Hypothalamus (tissue), 51 donors: ENCODE measurements at regions not wholly inside any gene's neighbourhood (a gene's known extent, or its start where the extent isn't known, plus 50 kb on each side); places are given as distances from the start of the nearest gene placed in this dataset.
A peak's percentile ranks its signal among the peaks of the same experiment; 100 is the strongest.
"Not testable (repeated sequence)": the region's sequence is repeated elsewhere in the genome, so short reads cannot be mapped to it uniquely, and the experiment has no call there.

Source experiments
- DNase-seq, 51 donors: peaks; one replicate each; lab custom pipeline; 2025; lab: John Stamatoyannopoulos, UW

GRCh38 chr4:187378441-187378840, 617.1 kb upstream of the ZFP42 start:
- DNase-seq: no peak

- DNase-seq: no peak
Measured at GRCh38 chr4:187380181-187380581, 615.4 kb upstream of the ZFP42 start.

- no peak for DNase-seq
Measured at GRCh38 chr4:187383181-187383580, 612.4 kb upstream of the ZFP42 start.

DNA sequence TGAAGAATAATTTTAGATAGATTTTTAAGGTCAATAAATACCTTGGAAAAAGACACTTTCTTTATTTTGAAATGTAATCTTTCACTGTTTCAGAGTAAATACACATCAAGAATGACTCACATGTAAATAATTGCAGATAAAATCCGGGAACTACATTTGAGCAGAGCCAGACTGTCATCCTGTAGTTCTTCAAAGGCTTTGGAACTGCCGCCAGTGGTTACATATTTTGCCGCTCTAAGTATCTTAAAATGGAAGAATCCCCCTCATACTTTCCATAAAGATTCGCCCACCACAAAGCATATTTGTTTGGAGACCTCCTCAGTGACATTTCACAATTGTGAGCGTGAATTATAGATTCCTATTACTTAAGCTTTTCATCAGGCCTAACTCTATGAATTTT, 607.8 kb upstream of the ZFP42 start:
- DNase-seq: no peak

- no peak for DNase-seq
Measured at GRCh38 chr4:187389420-187389819, 606.2 kb upstream of the ZFP42 start.

DNA sequence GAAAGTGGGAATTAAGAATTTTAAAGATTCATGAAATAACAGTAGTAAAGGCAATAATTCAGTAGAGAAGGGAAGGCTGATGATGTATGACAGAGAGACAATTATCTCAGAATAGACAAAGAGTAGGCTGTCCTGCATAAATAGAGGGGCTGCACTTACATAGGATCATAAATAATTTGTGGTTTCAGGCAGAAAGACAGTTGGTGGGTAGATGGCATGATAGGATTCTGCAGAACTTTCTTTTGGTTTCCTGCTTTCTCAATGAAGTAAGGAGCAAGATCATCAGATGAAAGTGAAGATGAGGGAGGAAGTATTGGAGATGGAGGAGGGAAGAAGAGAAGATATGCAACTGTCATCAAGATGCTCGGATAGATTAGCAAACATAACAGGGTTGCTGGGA, 604.9 kb upstream of the ZFP42 start:
- no peak for DNase-seq

GRCh38 chr4:187393531-187394344, 601.8 kb upstream of the ZFP42 start:
- DNase-seq: no peak

DNA sequence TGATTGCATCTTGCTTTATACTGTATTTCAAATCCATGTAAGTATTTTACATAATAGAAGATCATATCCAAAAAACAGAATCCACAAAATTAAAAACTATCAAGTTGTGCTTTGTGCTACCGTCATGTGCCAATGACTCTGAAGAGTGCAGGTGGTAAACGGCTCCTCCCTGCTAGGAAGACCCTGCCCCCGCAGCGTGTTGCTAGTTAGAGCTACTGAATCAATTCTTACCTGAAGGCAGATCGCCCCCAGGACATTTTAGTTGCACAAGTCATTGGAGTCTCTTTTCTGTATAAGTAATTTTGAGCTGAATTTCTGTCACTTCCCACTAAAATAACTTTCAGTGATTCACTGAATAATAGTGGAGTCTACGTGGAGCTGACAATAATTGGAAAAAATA, 599.5 kb upstream of the ZFP42 start:
- DNase-seq: peak in 1 of 51 donors; percentile 4

- DNase-seq: not testable (repeated sequence)
Measured at GRCh38 chr4:187408447-187408846, 587.1 kb upstream of the ZFP42 start.

- no peak for DNase-seq
Measured at GRCh38 chr4:187413564-187414358, 581.8 kb upstream of the ZFP42 start.

DNA sequence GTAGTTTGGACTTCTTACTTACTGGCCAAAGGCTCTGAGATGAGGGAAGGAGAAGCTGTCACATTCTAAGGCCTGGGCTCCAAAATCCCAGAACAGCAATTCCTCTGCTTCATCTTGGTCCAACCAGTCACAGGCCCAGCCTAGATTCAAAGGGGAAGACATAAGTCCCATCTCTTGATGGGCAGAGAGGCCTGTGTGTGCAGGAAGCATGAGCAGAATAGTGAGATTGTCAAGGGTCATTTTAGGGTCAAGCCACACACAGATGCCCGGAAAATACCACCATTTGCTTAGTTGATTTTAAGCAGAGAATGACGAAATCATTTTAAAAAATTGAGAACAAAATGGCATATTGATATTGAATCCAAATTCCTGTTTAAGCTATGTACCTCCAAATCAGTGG, 580.9 kb upstream of the ZFP42 start:
- no peak for DNase-seq

- no peak for DNase-seq
Measured at GRCh38 chr4:187415231-187415630, 580.3 kb upstream of the ZFP42 start.

DNA sequence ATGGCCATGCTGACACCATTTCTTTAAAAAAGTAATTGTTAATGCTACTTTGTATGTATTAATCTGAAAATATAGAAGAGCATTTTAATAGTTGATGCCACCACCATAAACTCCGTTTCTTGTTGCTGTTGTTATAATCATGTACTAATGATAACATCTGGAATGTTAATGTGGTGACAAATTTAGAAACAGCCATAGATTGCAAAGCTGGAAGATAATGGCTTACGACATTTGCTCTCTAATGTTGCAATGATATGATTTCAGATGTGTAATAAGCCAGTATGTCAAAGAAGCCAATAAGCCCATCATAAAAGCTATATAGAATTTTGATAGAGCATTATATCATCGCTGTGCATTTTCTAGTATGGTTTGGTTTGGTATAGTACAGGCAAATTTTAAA, 579.4 kb upstream of the ZFP42 start:
- DNase-seq: no peak

- DNase-seq: no peak
Measured at GRCh38 chr4:187417721-187418120, 577.9 kb upstream of the ZFP42 start.

GRCh38 chr4:187422655-187423054, 572.9 kb upstream of the ZFP42 start:
- no peak for DNase-seq

DNA sequence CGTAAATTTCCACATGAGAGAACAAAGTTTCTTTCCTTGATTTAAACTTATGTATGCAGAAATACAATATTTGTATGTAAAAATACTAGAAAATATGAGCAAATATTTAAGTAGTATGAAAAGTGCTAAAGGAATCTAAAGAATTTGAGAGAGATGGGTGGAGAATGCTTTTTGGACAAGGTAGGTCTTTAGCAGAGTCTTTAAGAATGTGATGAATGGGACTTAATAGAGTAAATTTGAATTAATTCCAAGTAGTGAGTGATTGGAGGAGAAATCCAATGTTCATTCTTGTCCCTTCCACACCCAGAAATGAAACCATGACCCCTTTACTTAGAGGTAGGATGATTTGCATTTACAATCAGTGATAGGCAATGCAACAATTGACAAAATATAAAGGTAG, 570.9 kb upstream of the ZFP42 start:
- no peak for DNase-seq

DNA sequence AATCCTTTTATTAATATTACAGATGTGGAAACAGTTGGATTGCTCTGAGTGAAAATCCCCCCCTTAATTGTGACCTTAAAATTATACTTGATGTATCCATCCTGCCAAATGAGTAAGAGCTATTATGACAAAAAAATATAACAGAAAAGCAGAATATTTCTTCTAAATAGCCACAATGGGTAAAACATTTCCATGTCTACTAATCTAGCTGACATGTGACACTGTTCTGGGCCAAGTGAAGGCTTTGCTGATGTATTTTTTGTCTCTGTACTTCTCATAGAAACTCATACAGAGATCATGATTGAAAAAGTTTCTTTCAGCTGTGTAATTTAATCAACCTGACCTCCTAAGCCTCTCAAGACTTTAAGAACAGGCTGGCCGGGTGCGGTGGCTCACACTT, 569.1 kb upstream of the ZFP42 start:
- no peak for DNase-seq

DNA sequence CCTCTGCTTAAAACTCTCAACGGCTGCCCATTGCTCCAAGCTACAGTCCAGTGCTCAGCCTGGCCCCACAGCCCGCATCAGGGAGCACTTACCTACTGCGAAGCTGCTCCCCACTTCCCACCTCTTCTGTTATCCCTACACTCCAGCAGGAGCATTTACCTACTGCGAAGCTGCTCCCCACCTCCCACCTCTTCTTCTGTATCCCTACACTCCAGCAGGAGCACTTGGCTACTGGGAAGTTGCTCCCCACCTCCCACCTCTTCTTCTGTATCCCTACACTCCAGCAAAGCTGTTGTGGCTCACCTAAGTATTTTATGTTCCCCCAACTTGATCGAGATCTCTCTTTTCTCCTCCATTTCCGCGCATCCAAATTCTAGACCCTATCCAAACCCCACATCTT, 563.3 kb upstream of the ZFP42 start:
- DNase-seq: no peak

GRCh38 chr4:187433141-187433540, 562.4 kb upstream of the ZFP42 start:
- no peak for DNase-seq

- DNase-seq: peak in 16 of 51 donors; percentile 0 to 45 (median 6)
Measured at GRCh38 chr4:187436251-187436650, 559.3 kb upstream of the ZFP42 start.

DNA sequence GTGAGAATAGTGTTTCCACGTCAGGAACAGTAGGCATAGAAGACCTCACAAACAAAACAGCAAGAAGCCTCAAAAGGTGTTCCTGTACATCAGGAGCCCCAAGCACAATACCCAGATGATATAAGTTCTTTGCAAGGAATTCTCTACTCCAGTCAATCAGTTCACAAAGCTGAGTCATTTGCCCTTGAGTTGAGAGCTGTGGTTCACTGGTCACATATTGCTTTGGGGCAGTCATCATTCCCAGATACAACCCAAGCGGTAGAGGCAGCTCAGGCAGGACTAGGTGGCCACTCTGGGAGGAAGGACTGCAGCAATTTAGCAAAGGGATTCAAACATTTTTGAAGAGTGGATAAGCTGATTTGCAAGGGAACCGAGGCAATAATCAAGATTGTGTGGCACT, 551.5 kb upstream of the ZFP42 start:
- DNase-seq: no peak

DNA sequence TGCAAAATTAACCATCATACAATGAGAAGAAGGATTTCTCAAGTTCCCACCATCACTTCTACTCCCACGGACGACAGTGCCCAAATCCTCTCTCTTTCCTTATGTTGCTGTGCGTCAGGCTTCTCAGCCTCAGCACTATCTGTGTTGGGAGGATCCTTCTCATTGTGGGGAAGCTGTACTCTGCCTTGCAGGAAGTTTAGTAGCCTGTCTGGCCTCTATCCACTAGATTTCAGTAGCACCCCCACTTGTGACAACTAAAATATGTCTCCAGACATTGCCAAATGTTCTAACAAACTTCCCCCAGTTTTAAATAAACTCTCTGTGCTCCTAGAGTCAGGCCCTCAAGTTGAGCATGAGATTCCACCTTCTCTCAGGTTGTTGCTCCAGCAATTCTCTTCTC, 545.9 kb upstream of the ZFP42 start:
- no peak for DNase-seq
